OCI-LY3 (cell line): ENCODE measurements at regions not wholly inside any gene's neighbourhood (a gene's known extent, or its start where the extent isn't known, plus 50 kb on each side); places are given as distances from the start of the nearest gene placed in this dataset.

Experiments used
- EZH2phosphoT487 ChIP-seq: fragments of 200-600 bp; shearing (Covaris generic); IDR thresholded peaks from 2 replicates; pipeline ENCODE4 v1.6.1; 2018; ENCODE audit warnings: antibody characterized with exemption, mixed run types, low read depth
- TF ChIP-seq, protein P1 (sequence below): fragments of 200-600, 300-600 bp; sonication (generic); IDR thresholded peaks from 2 replicates; pipeline ENCODE4 v1.5.1; 2014; ENCODE audit warnings: antibody characterized with exemption, low read length, low read depth

- TF ChIP-seq, protein P1, sequence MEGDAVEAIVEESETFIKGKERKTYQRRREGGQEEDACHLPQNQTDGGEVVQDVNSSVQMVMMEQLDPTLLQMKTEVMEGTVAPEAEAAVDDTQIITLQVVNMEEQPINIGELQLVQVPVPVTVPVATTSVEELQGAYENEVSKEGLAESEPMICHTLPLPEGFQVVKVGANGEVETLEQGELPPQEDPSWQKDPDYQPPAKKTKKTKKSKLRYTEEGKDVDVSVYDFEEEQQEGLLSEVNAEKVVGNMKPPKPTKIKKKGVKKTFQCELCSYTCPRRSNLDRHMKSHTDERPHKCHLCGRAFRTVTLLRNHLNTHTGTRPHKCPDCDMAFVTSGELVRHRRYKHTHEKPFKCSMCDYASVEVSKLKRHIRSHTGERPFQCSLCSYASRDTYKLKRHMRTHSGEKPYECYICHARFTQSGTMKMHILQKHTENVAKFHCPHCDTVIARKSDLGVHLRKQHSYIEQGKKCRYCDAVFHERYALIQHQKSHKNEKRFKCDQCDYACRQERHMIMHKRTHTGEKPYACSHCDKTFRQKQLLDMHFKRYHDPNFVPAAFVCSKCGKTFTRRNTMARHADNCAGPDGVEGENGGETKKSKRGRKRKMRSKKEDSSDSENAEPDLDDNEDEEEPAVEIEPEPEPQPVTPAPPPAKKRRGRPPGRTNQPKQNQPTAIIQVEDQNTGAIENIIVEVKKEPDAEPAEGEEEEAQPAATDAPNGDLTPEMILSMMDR = no peak
- no peak for TF ChIP-seq EZH2phosphoT487
These were observed 71.3 kb upstream of the GRIA4 start for GRCh38 chr11:105538588-105538987.
